ENCODE measurements at regions not wholly inside any gene's neighbourhood (a gene's known extent, or its start where the extent isn't known, plus 50 kb on each side); places are given as distances from the start of the nearest gene placed in this dataset.

DNA sequence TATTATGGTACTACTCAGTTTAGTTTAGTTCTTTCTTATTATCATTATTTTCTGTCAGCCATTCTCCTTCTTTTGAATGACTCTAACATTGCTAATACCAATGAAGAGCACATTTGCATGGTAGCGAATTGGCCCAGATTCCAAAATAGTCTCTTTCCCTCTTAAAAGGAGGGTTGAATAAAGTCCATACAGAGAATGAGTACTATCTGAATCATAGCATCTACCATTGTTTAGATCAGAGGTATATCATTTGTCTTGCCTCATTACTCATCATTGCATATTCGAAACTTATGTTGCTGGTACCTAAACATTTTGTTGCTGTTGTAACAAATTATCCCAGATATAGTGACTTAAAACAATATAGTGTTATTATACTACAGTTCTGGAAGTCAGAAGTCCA lies 1235.3 kb upstream of the ATXN8OS start:
- H3K27ac ChIP-seq (ENCODE audit: low read depth in 1 of 2, low read length in 2 of 2) = no peak overlapping the region
- no peaks in the 10 kb centered on the region for H3K27me3 ChIP-seq (ENCODE audit: control insufficient read depth in 4 of 4, insufficient read depth in 4 of 4, low read length in 3 of 4)
- H3K9me3 ChIP-seq (ENCODE audit: control insufficient read depth in 4 of 4, low read length in 3 of 4) = no peaks in the 10 kb centered on the region
- no peak overlapping the region for H3K9ac ChIP-seq (ENCODE audit: low read depth in 1 of 2, low read length in 2 of 2)
- no peak for DNase-seq (ENCODE audit: low spot score)
- H3K4me1 ChIP-seq (ENCODE audit: control insufficient read depth in 4 of 4, insufficient read depth in 4 of 4, low read length in 3 of 4) = no peaks in the 10 kb centered on the region
- no peak overlapping the region for H3K4me3 ChIP-seq (ENCODE audit: low read depth in 1 of 3, low read length in 3 of 3)
- no peaks in the 10 kb centered on the region for H3K36me3 ChIP-seq (ENCODE audit: control insufficient read depth in 4 of 4, insufficient read depth in 3 of 4, low read depth in 1 of 4, low read length in 3 of 4)
- TF ChIP-seq, protein P1, sequence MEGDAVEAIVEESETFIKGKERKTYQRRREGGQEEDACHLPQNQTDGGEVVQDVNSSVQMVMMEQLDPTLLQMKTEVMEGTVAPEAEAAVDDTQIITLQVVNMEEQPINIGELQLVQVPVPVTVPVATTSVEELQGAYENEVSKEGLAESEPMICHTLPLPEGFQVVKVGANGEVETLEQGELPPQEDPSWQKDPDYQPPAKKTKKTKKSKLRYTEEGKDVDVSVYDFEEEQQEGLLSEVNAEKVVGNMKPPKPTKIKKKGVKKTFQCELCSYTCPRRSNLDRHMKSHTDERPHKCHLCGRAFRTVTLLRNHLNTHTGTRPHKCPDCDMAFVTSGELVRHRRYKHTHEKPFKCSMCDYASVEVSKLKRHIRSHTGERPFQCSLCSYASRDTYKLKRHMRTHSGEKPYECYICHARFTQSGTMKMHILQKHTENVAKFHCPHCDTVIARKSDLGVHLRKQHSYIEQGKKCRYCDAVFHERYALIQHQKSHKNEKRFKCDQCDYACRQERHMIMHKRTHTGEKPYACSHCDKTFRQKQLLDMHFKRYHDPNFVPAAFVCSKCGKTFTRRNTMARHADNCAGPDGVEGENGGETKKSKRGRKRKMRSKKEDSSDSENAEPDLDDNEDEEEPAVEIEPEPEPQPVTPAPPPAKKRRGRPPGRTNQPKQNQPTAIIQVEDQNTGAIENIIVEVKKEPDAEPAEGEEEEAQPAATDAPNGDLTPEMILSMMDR (IDR thresholded peaks at IDR 0.05; ENCODE audit: low read depth, low read length, missing input control) = no peak
- TF ChIP-seq FOXA1 (IDR thresholded peaks at IDR 0.05) = no peak
- no peak for TF ChIP-seq TAF1 (conservative IDR thresholded peaks at IDR 0.05)
- TF ChIP-seq, protein P2, sequence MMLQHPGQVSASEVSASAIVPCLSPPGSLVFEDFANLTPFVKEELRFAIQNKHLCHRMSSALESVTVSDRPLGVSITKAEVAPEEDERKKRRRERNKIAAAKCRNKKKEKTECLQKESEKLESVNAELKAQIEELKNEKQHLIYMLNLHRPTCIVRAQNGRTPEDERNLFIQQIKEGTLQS (IDR thresholded peaks at IDR 0.05) = no peak
- TF ChIP-seq, protein P3, sequence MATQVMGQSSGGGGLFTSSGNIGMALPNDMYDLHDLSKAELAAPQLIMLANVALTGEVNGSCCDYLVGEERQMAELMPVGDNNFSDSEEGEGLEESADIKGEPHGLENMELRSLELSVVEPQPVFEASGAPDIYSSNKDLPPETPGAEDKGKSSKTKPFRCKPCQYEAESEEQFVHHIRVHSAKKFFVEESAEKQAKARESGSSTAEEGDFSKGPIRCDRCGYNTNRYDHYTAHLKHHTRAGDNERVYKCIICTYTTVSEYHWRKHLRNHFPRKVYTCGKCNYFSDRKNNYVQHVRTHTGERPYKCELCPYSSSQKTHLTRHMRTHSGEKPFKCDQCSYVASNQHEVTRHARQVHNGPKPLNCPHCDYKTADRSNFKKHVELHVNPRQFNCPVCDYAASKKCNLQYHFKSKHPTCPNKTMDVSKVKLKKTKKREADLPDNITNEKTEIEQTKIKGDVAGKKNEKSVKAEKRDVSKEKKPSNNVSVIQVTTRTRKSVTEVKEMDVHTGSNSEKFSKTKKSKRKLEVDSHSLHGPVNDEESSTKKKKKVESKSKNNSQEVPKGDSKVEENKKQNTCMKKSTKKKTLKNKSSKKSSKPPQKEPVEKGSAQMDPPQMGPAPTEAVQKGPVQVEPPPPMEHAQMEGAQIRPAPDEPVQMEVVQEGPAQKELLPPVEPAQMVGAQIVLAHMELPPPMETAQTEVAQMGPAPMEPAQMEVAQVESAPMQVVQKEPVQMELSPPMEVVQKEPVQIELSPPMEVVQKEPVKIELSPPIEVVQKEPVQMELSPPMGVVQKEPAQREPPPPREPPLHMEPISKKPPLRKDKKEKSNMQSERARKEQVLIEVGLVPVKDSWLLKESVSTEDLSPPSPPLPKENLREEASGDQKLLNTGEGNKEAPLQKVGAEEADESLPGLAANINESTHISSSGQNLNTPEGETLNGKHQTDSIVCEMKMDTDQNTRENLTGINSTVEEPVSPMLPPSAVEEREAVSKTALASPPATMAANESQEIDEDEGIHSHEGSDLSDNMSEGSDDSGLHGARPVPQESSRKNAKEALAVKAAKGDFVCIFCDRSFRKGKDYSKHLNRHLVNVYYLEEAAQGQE (IDR thresholded peaks at IDR 0.05) = no peak
- no peak for TF ChIP-seq HNF4A (conservative IDR thresholded peaks at IDR 0.05)
- TF ChIP-seq FOXA2 (IDR thresholded peaks at IDR 0.05) = no peak
- no peak for TF ChIP-seq JUND (IDR thresholded peaks at IDR 0.05)
- no peak for TF ChIP-seq RAD21 (IDR thresholded peaks at IDR 0.05)
- TF ChIP-seq HNF4G (IDR thresholded peaks at IDR 0.05) = no peak
- WGBS = 78% methylated on average over 2 of the region's 2 CpGs

DNA sequence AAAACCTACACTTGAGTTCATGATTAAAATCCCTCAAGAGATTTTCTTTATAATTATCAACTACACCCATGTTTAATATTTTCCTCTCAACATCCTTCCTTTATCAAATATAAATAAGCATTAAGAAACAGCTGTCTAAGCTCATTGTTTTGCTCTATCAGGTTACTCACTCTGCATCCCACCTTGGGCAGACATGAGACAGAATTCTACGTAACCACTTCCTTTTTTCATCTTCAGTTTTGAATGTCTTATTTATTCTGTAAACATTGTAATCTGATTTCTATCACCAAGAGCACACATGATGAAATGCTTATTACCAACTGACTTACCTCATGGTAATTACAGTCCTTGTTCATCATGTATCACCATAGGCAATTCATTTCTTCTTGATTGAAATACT lies 1256.6 kb upstream of the ATXN8OS start:
- H3K9ac ChIP-seq (ENCODE audit: low read depth in 1 of 2, low read length in 2 of 2) = no peak overlapping the region
- DNase-seq (ENCODE audit: low spot score) = no peak
- 48% methylated on average over 1 of the region's 1 CpG for WGBS
- H3K4me1 ChIP-seq (ENCODE audit: control insufficient read depth in 4 of 4, insufficient read depth in 4 of 4, low read length in 3 of 4) = no peaks in the 10 kb centered on the region
- H3K27ac ChIP-seq (ENCODE audit: low read depth in 1 of 2, low read length in 2 of 2) = no peak overlapping the region
- H3K4me3 ChIP-seq (ENCODE audit: low read depth in 1 of 3, low read length in 3 of 3) = no peak overlapping the region
- H3K9me3 ChIP-seq (ENCODE audit: control insufficient read depth in 4 of 4, low read length in 3 of 4) = peaks cover 0 to under 1% (median 0%) of the 10 kb centered on the region in 4 donors
- no peak for TF ChIP-seq HNF4G (IDR thresholded peaks at IDR 0.05)
- H3K27me3 ChIP-seq (ENCODE audit: control insufficient read depth in 4 of 4, insufficient read depth in 4 of 4, low read length in 3 of 4) = no peaks in the 10 kb centered on the region
- H3K36me3 ChIP-seq (ENCODE audit: control insufficient read depth in 4 of 4, insufficient read depth in 3 of 4, low read depth in 1 of 4, low read length in 3 of 4) = no peaks in the 10 kb centered on the region

DNA sequence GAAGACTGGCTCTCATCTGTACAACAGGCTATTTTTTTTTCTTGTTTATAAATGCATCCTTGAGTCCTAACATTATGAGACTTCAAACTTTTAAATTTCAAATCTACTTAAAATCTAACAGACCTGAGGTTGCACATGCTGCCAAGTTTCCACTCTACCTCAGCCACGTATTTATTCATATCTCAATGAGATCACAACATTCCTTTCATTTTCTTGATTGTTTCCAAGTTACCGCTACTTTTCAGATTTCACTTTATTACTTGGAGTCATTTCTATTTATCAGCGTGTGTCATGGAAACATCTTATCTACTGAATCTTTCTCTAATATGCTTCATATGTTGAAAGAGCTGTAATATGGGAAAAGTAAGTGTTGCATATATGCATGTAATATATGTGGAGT lies 1257.5 kb upstream of the ATXN8OS start:
- Histone ChIP-seq H3K9me3 (ENCODE audit: control insufficient read depth in 4 of 4, low read length in 3 of 4) (peaks cover 0 to 4% (median 1%) of the 10 kb centered on the region in 4 donors), H3K4me3 (ENCODE audit: low read depth in 1 of 3, low read length in 3 of 3) (no peak overlapping the region), H3K36me3 (ENCODE audit: control insufficient read depth in 4 of 4, insufficient read depth in 3 of 4, low read depth in 1 of 4, low read length in 3 of 4) (no peaks in the 10 kb centered on the region), H3K27me3 (ENCODE audit: control insufficient read depth in 4 of 4, insufficient read depth in 4 of 4, low read length in 3 of 4) (no peaks in the 10 kb centered on the region), H3K9ac (ENCODE audit: low read depth in 1 of 2, low read length in 2 of 2) (no peak overlapping the region), H3K27ac (ENCODE audit: low read depth in 1 of 2, low read length in 2 of 2) (no peak overlapping the region), H3K4me1 (ENCODE audit: control insufficient read depth in 4 of 4, insufficient read depth in 4 of 4, low read length in 3 of 4) (no peaks in the 10 kb centered on the region)
- DNase-seq (ENCODE audit: low spot score) = no peak
- no peak for TF ChIP-seq HNF4G (IDR thresholded peaks at IDR 0.05)
- 72% methylated on average over 3 of the region's 3 CpGs for WGBS
